HepG2 (cell line): ENCODE measurements at regions not wholly inside any gene's neighbourhood (a gene's known extent, or its start where the extent isn't known, plus 50 kb on each side); places are given as distances from the start of the nearest gene placed in this dataset.

Experiments used
- ATAC-seq: fragments of 200-7000 bp; cut with Tn5 transposase; 3 replicates; pipeline ENCODE4 v1.9.1; 2020; ENCODE audit warnings: mild to moderate bottlenecking, moderate library complexity
- BruUV-seq: library from RNA; stranded (reverse); fragments of 400-500 nt; replicated peaks from 2 replicates; lab custom pipeline; 2021; lab: Mats Ljungman, UMichigan
- CTCF ChIA-PET: fragments of 300-600 bp; formaldehyde crosslinking; extraction: SDS; loops from one replicate; lab custom pipeline; 2021; ENCODE audit warnings: low total read pairs, inconsistent platforms, low intra/inter-chr PET ratio; lab: Yijun Ruan, JAX
- POLR2A ChIA-PET: fragments of 350-600 bp; sonication (Branson Sonifier 250); formaldehyde crosslinking; loops from one replicate; lab custom pipeline; 2020; ENCODE audit warnings: antibody characterized with exemption, inconsistent platforms; lab: Yijun Ruan, JAX
- DNase-seq: peaks from one replicate; pipeline ENCODE4 v3.0.0-alpha.2; 2015; ENCODE audit warnings: low spot score
- FAIRE-seq: peaks from 3 replicates; lab custom pipeline; 2011; peaks lifted over from hg19 to GRCh38; lab: Jason Lieb, UNC
- H2AFZ ChIP-seq: one replicate; pipeline ENCODE4 v1.6.1; 2011; ENCODE audit warnings: low read length, inconsistent platforms
- H3K27ac ChIP-seq: fragments of 300-600 bp; 3 replicates; pipeline ENCODE4 v1.8.0; 2011; ENCODE audit warnings: mixed run types, mild to moderate bottlenecking, mixed read lengths, low read length, inconsistent platforms; ENCODE audit not compliant: insufficient read depth; ENCODE audit errors: extremely low read length
- H3K27me3 ChIP-seq, 2 experiments: fragments of 200-600 bp in 1 of 2; 2 replicates in 1 of 2; 3 replicates in 1 of 2; pipeline versions ENCODE4 v1.6.0 to v1.8.0; 2011; ENCODE audit warnings: low read length in 2 of 2, mild to moderate bottlenecking in 2 of 2, moderate library complexity in 2 of 2, inconsistent platforms in 1 of 2; ENCODE audit not compliant: insufficient read depth in 2 of 2, control insufficient read depth in 1 of 2
- H3K36me3 ChIP-seq, 2 experiments: fragments of 200-600 bp in 1 of 2; replicated peaks in 1 of 2; 2 replicates in 1 of 2; 3 replicates in 1 of 2; pipeline versions ENCODE4 v1.5.1 to v1.8.0; 2011; ENCODE audit warnings: low read length in 2 of 2, inconsistent platforms in 1 of 2; ENCODE audit not compliant: insufficient read depth in 2 of 2, control insufficient read depth in 1 of 2
- H3K4me1 ChIP-seq: 2 replicates; pipeline ENCODE4 v1.5.1; 2012; ENCODE audit warnings: low read length, inconsistent platforms; ENCODE audit not compliant: insufficient read depth
- H3K4me2 ChIP-seq: 2 replicates; pipeline ENCODE4 v1.6.0; 2011; ENCODE audit warnings: low read depth, low read length, inconsistent platforms
- H3K4me3 ChIP-seq, 3 experiments: fragments of 200-600 bp in 1 of 3; sonication (generic), shearing (Covaris generic) in 1 of 3; replicated peaks in 1 of 3; 2 replicates each; pipeline ENCODE4 v1.5.1; 2011 to 2016; ENCODE audit warnings: low read length in 3 of 3, inconsistent platforms in 2 of 3, low read depth in 2 of 3, mild to moderate bottlenecking in 2 of 3, control low read depth in 1 of 3, mixed read lengths in 1 of 3; ENCODE audit not compliant: insufficient read depth in 1 of 3
- H3K79me2 ChIP-seq: one replicate; pipeline ENCODE4 v1.6.1; 2011; ENCODE audit warnings: low read length, inconsistent platforms; ENCODE audit not compliant: insufficient read depth
- H3K9ac ChIP-seq: 2 replicates; pipeline ENCODE4 v1.6.0; 2011; ENCODE audit warnings: mild to moderate bottlenecking, low read depth, low read length, inconsistent platforms; ENCODE audit not compliant: insufficient read depth
- H3K9me3 ChIP-seq: 2 replicates; pipeline ENCODE4 v1.5.1; 2012; ENCODE audit warnings: mild to moderate bottlenecking, low read length
- H4K20me1 ChIP-seq: 2 replicates; pipeline ENCODE4 v1.6.0; 2011; ENCODE audit warnings: inconsistent platforms, mild to moderate bottlenecking, low read length, moderate library complexity; ENCODE audit not compliant: insufficient read depth
- CSRNP1 ChIP-seq: sonication (generic); formaldehyde crosslinking; IDR thresholded peaks from 2 replicates; pipeline ENCODE4 v1.8.1; 2023; ENCODE audit warnings: mild to moderate bottlenecking, missing genetic modification reagents
- CTCF ChIP-seq: sonication (generic); formaldehyde crosslinking; IDR thresholded peaks from 2 replicates; pipeline ENCODE4 v1.5.0; 2020; ENCODE audit warnings: mild to moderate bottlenecking, missing genetic modification reagents, moderate library complexity
- KLF15 ChIP-seq: sonication (generic); formaldehyde crosslinking; IDR thresholded peaks from 2 replicates; pipeline ENCODE4 v1.8.1; 2023; ENCODE audit warnings: borderline replicate concordance, mild to moderate bottlenecking, inconsistent platforms, missing genetic modification reagents, mixed read lengths
- MAFK ChIP-seq, 2 experiments: IDR thresholded peaks in 1 of 2; conservative IDR thresholded peaks in 1 of 2; 2 replicates each; pipeline ENCODE4 v1.6.1; 2011; ENCODE audit warnings: improper control_type of control experiment in 2 of 2, low read length in 2 of 2
- NFATC3 ChIP-seq: sonication (generic); formaldehyde crosslinking; IDR thresholded peaks from 2 replicates; pipeline ENCODE4 v1.5.1; 2020; ENCODE audit warnings: mild to moderate bottlenecking, missing genetic modification reagents
- RBFOX2 ChIP-seq: fragments of 200-400 bp; formaldehyde crosslinking; IDR thresholded peaks from 2 replicates; pipeline ENCODE4 v1.6.1; 2017; ENCODE audit warnings: low read depth, mild to moderate bottlenecking, low read length
- SSRP1 ChIP-seq: IDR thresholded peaks from 2 replicates; pipeline ENCODE4 v1.6.1; 2016; ENCODE audit warnings: control low read depth
- TCF7L2 ChIP-seq: IDR thresholded peaks from 2 replicates; pipeline ENCODE4 v1.6.1; 2011; ENCODE audit warnings: mild to moderate bottlenecking, low read depth, low read length, moderate library complexity
- TERF1 ChIP-seq: sonication (generic); formaldehyde crosslinking; IDR thresholded peaks from 2 replicates; pipeline ENCODE4 v1.8.0; 2022; ENCODE audit warnings: mild to moderate bottlenecking, missing genetic modification reagents, moderate library complexity
- ZFP41 ChIP-seq: sonication (generic); formaldehyde crosslinking; IDR thresholded peaks from 2 replicates; pipeline ENCODE4 v1.4.0; 2020; ENCODE audit warnings: mild to moderate bottlenecking, missing genetic modification reagents, borderline replicate concordance
- ZNF230 ChIP-seq: sonication (generic); formaldehyde crosslinking; IDR thresholded peaks from 2 replicates; pipeline ENCODE4 v1.4.0; 2020; ENCODE audit warnings: mild to moderate bottlenecking, missing genetic modification reagents
- ZNF337 ChIP-seq: sonication (generic); formaldehyde crosslinking; IDR thresholded peaks from 2 replicates; pipeline ENCODE4 v1.5.1; 2020; ENCODE audit warnings: missing genetic modification reagents, low read depth, mild to moderate bottlenecking, borderline replicate concordance
- in situ Hi-C: cut with HindIII; loops from 2 replicates; pipeline ENCODE4 v1.10.0; 2017; ENCODE audit warnings: low pct_unique_long_range_greater_than_20kb; ENCODE audit not compliant: extremely low pct_ligation_motif_present
- intact Hi-C: fragments of 100-400 bp; cut with micrococcal nuclease; formaldehyde crosslinking; loops from one replicate; pipeline ENCODE4 v1.10.0; 2022; ENCODE audit not compliant: unreplicated experiment

- CTCF ChIA-PET = no interaction called here
- H3K79me2 ChIP-seq = no peaks in the 10 kb centered on the region
- no peak overlapping the region for H3K9ac ChIP-seq
- no peaks in the 10 kb centered on the region for H3K36me3 ChIP-seq
- no peaks in the 10 kb centered on the region for H3K27me3 ChIP-seq
- H3K4me1 ChIP-seq = no peaks in the 10 kb centered on the region
- H3K27ac ChIP-seq = no peak overlapping the region
- intact Hi-C loops (no loop called here), in situ Hi-C loops (no loop called here)
- H3K4me3 ChIP-seq = no peak overlapping the region
- POLR2A ChIA-PET = no interaction called here
- TF ChIP-seq MAFK (conservative IDR thresholded peaks at IDR 0.05 in 1 of 2, IDR thresholded peaks at IDR 0.05 in 1 of 2; ENCODE audit: low read length in 2 of 2) (peak; percentile 9 to 26; a peak in 2 of 4 replicates), SSRP1 (no peak)
- DNase-seq (no peak), FAIRE-seq (no peak), ATAC-seq (no peak)
- H3K9me3 ChIP-seq = no peaks in the 10 kb centered on the region
- H4K20me1 ChIP-seq = no peaks in the 10 kb centered on the region
- no peak overlapping the region for H3K4me2 ChIP-seq
- H2AFZ ChIP-seq = no peak overlapping the region
- BruUV-seq = no TSS peak
Measured at GRCh38 chr6:139988685-139989084, 614.2 kb upstream of the CITED2 start.

GRCh38 chr6:139987091-139987490 is 612.6 kb upstream of the CITED2 start:
- Histone ChIP-seq H3K9me3 (no peaks in the 10 kb centered on the region), H3K4me2 (no peak overlapping the region), H3K9ac (no peak overlapping the region), H3K36me3 (no peaks in the 10 kb centered on the region), H3K27ac (no peak overlapping the region), H2AFZ (no peak overlapping the region), H3K79me2 (no peaks in the 10 kb centered on the region), H3K4me1 (no peaks in the 10 kb centered on the region), H3K27me3 (no peaks in the 10 kb centered on the region), H3K4me3 (no peak overlapping the region), H4K20me1 (no peaks in the 10 kb centered on the region)
- ATAC-seq = no peak
- ChIA-PET POLR2A (no interaction called here), CTCF (no interaction called here)
- no peak for FAIRE-seq
- TF ChIP-seq CSRNP1 (CRISPR knock-in tag) = no peak
- TF ChIP-seq ZNF230 (CRISPR knock-in tag) = no peak
- no peak for TF ChIP-seq TCF7L2
- no peak for TF ChIP-seq KLF15
- TF ChIP-seq ZNF337 (CRISPR knock-in tag) = no peak
- TF ChIP-seq TERF1 (CRISPR knock-in tag) = no peak
- no peak for TF ChIP-seq NFATC3 (CRISPR knock-in tag)
- TF ChIP-seq RBFOX2 = no peak
- TF ChIP-seq CTCF (CRISPR knock-in tag) = no peak
- no peak for TF ChIP-seq ZFP41
- in situ Hi-C loops (no loop called here), intact Hi-C loops (no loop called here)
- DNase-seq = no peak
- BruUV-seq = no TSS peak
